GM21737 (cell line): ENCODE measurements at regions not wholly inside any gene's neighbourhood (a gene's known extent, or its start where the extent isn't known, plus 50 kb on each side); places are given as distances from the start of the nearest gene placed in this dataset.

ENCODE experiments used
- ATAC-seq: cut with Tn5 transposase; IDR thresholded peaks from one replicate; pipeline ENCODE4 v1.9.1; 2021; ENCODE audit warnings: mild to moderate bottlenecking, moderate library complexity; ENCODE audit not compliant: unreplicated experiment

- peak; percentile 61 for ATAC-seq
Observed at GRCh38 chr3:186413615-186414415, 51.8 kb upstream of the DGKG start.

- ATAC-seq: no peak
Observed at GRCh38 chr3:186411994-186412393, 50.0 kb upstream of the DGKG start.
